Testis (tissue), 2 donors: ENCODE measurements at regions not wholly inside any gene's neighbourhood (a gene's known extent, or its start where the extent isn't known, plus 50 kb on each side); places are given as distances from the start of the nearest gene placed in this dataset.

Experiments used
- CTCF ChIP-seq, 3 experiments: fragments of 450-650 bp in 2 of 3; fragments of 200-600 bp in 1 of 3; sonication (generic) in 1 of 3; IDR thresholded peaks; one replicate each; pipeline ENCODE4 v1.5.1; 2016 to 2019; ENCODE audit warnings: antibody characterized with exemption in 3 of 3, mild to moderate bottlenecking in 2 of 3, moderate library complexity in 1 of 3
- POLR2A ChIP-seq: fragments of 450-650 bp; IDR thresholded peaks from one replicate; pipeline ENCODE4 v1.6.1; 2017; ENCODE audit warnings: antibody characterized with exemption, mild to moderate bottlenecking, moderate library complexity

DNA sequence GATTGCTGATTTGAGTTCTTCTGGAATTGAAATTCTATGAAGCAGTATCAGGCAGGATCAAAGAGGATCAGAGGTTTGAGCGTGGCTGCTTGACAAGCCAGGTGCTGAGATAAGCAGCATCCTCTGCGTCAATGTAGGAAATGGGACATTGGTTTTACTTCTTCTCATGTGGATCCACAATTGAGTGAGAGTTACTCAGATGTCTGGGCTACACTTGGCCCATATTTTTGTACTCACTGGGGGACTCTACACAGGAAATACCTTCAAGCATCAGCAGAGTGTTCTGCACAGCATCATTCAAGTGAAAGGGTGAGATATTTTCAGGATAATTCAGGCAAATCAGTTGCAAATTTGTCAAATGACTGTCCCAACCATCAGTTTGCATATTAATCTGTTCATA is 613.9 kb upstream of the ARID1B start:
- no peak for TF ChIP-seq CTCF (IDR thresholded peaks at IDR 0.05)
- TF ChIP-seq POLR2A, result no peak
